Parathyroid adenoma (tissue), 2 donors: ENCODE measurements at regions not wholly inside any gene's neighbourhood (a gene's known extent, or its start where the extent isn't known, plus 50 kb on each side); places are given as distances from the start of the nearest gene placed in this dataset.

Experiments used
- H2AFZ ChIP-seq: fragments of 300-600 bp; sonication (generic); one replicate; pipeline ENCODE4 v1.7.0; 2017; ENCODE audit warnings: antibody characterized with exemption, mild to moderate bottlenecking
- H3K27ac ChIP-seq: fragments of 300-600 bp; sonication (generic); one replicate; pipeline ENCODE4 v1.7.0; 2017
- H3K27me3 ChIP-seq: fragments of 300-600 bp; sonication (generic); one replicate; pipeline ENCODE4 v1.7.0; 2017; ENCODE audit warnings: low read length; ENCODE audit not compliant: control insufficient read depth, insufficient read depth
- H3K36me3 ChIP-seq: fragments of 300-600 bp; sonication (generic); one replicate; pipeline ENCODE4 v1.7.0; 2017; ENCODE audit warnings: low read length; ENCODE audit not compliant: control insufficient read depth, insufficient read depth
- H3K4me1 ChIP-seq: fragments of 300-600 bp; sonication (generic); one replicate; pipeline ENCODE4 v1.7.0; 2017; ENCODE audit warnings: control low read depth
- H3K4me2 ChIP-seq: fragments of 300-600 bp; sonication (generic); one replicate; pipeline ENCODE4 v1.7.0; 2017; ENCODE audit warnings: low read length
- H3K4me3 ChIP-seq: fragments of 300-600 bp; sonication (generic); one replicate; pipeline ENCODE4 v1.7.0; 2017; ENCODE audit warnings: low read depth, low read length
- H3K79me2 ChIP-seq: fragments of 300-600 bp; sonication (generic); one replicate; pipeline ENCODE4 v1.7.0; 2017; ENCODE audit warnings: control low read depth
- H3K9ac ChIP-seq: fragments of 300-600 bp; sonication (generic); one replicate; pipeline ENCODE4 v1.7.0; 2017; ENCODE audit warnings: mild to moderate bottlenecking
- H3K9me3 ChIP-seq: fragments of 300-600 bp; sonication (generic); one replicate; pipeline ENCODE4 v1.7.0; 2017; ENCODE audit warnings: low read length; ENCODE audit not compliant: control insufficient read depth
- CTCF ChIP-seq: fragments of 300-600 bp; sonication (generic); IDR thresholded peaks from one replicate; pipeline ENCODE4 v1.7.0; 2017; ENCODE audit warnings: antibody characterized with exemption, mild to moderate bottlenecking
- donor health status: primary hyperparathyroidism.

GRCh38 chr1:163823017-163823416 is 501.3 kb downstream of the NUF2 start:
- Histone ChIP-seq H3K27ac (no peak overlapping the region), H3K4me1 (no peaks in the 10 kb centered on the region), H3K36me3 (no peaks in the 10 kb centered on the region), H3K4me2 (no peak overlapping the region), H3K4me3 (no peak overlapping the region), H3K79me2 (no peaks in the 10 kb centered on the region), H3K9ac (no peak overlapping the region), H3K27me3 (no peaks in the 10 kb centered on the region), H2AFZ (no peak overlapping the region), H3K9me3 (no peaks in the 10 kb centered on the region)
- TF ChIP-seq CTCF = no peak

- H3K9ac ChIP-seq = no peak overlapping the region
- no peak for TF ChIP-seq CTCF
- no peak overlapping the region for H3K4me3 ChIP-seq
- no peak overlapping the region for H3K27ac ChIP-seq
- H3K9me3 ChIP-seq = no peaks in the 10 kb centered on the region
- no peaks in the 10 kb centered on the region for H3K36me3 ChIP-seq
- H3K4me2 ChIP-seq = no peak overlapping the region
- H3K4me1 ChIP-seq = no peaks in the 10 kb centered on the region
- no peak overlapping the region for H2AFZ ChIP-seq
- H3K79me2 ChIP-seq = no peaks in the 10 kb centered on the region
- H3K27me3 ChIP-seq = no peaks in the 10 kb centered on the region
These were observed 502.3 kb downstream of the NUF2 start for GRCh38 chr1:163824006-163824405.

GRCh38 chr1:163824490-163824889 is 502.7 kb downstream of the NUF2 start:
- H3K4me3 ChIP-seq = no peak overlapping the region
- no peaks in the 10 kb centered on the region for H3K79me2 ChIP-seq
- no peak overlapping the region for H3K4me2 ChIP-seq
- no peak overlapping the region for H2AFZ ChIP-seq
- H3K36me3 ChIP-seq = no peaks in the 10 kb centered on the region
- H3K9ac ChIP-seq = no peak overlapping the region
- no peak overlapping the region for H3K27ac ChIP-seq
- H3K9me3 ChIP-seq = no peaks in the 10 kb centered on the region
- TF ChIP-seq CTCF = no peak
- H3K27me3 ChIP-seq = no peaks in the 10 kb centered on the region
- no peaks in the 10 kb centered on the region for H3K4me1 ChIP-seq

- H3K36me3 ChIP-seq = no peaks in the 10 kb centered on the region
- H2AFZ ChIP-seq = no peak overlapping the region
- H3K9me3 ChIP-seq = no peaks in the 10 kb centered on the region
- no peak for TF ChIP-seq CTCF
- no peaks in the 10 kb centered on the region for H3K4me1 ChIP-seq
- H3K27me3 ChIP-seq = no peaks in the 10 kb centered on the region
- H3K27ac ChIP-seq = no peak overlapping the region
- no peak overlapping the region for H3K4me2 ChIP-seq
- no peak overlapping the region for H3K4me3 ChIP-seq
- H3K9ac ChIP-seq = no peak overlapping the region
- no peaks in the 10 kb centered on the region for H3K79me2 ChIP-seq
These were observed 504.7 kb downstream of the NUF2 start for GRCh38 chr1:163826500-163826899.

GRCh38 chr1:163834778-163835177 is 513.0 kb downstream of the NUF2 start:
- Histone ChIP-seq H3K27me3 (no peaks in the 10 kb centered on the region), H3K9ac (no peak overlapping the region), H3K27ac (no peak overlapping the region), H3K36me3 (no peaks in the 10 kb centered on the region), H3K4me3 (no peak overlapping the region), H3K79me2 (no peaks in the 10 kb centered on the region), H3K4me2 (no peak overlapping the region), H2AFZ (no peak overlapping the region), H3K9me3 (no peaks in the 10 kb centered on the region), H3K4me1 (no peaks in the 10 kb centered on the region)
- no peak for TF ChIP-seq CTCF
